Suprapubic skin (tissue), 4 donors: ENCODE measurements at regions not wholly inside any gene's neighbourhood (a gene's known extent, or its start where the extent isn't known, plus 50 kb on each side); places are given as distances from the start of the nearest gene placed in this dataset.

Experiments used
- POLR2A ChIP-seq, 2 donors: fragments of 450-650 bp; IDR thresholded peaks; one replicate each; pipeline ENCODE4 v1.6.1; 2017; ENCODE audit warnings: antibody characterized with exemption in 2 of 2, mild to moderate bottlenecking in 2 of 2, moderate library complexity in 2 of 2
- POLR2AphosphoS5 ChIP-seq, 3 donors: sonication (generic); formaldehyde crosslinking; IDR thresholded peaks; one replicate each; pipeline ENCODE4 v1.6.1; 2017; ENCODE audit warnings: antibody characterized with exemption in 3 of 3
- TF ChIP-seq, protein P1 (sequence below), 2 donors: fragments of 200-600 bp in 1 of 2; fragments of 450-650 bp in 1 of 2; sonication (generic) in 1 of 2; IDR thresholded peaks; one replicate each; pipeline ENCODE4 v1.5.1; 2016 to 2019; ENCODE audit warnings: antibody characterized with exemption in 2 of 2, mild to moderate bottlenecking in 1 of 2, moderate library complexity in 1 of 2

DNA sequence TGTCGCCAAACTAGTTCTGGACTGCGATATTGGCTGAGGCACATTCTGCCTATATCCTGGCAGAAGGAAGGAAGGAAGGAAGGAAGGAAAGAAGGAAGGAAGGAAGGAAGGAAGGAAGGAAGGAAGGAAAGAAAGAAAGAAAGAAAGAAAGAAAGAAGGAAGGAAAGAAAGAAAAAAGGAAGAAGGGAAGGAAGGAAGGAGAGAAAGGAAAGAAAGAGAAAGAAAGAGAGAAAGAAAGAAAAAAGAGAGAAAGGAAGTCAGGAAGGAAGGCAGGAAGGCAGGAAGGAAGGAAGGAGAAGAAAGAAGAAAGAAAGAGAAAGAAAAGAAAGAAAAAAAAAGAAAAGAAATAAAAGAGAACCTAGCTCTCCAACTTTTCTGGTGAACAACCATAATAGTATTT lies 587.1 kb downstream of the RBFOX1 start:
- TF ChIP-seq, protein P1, sequence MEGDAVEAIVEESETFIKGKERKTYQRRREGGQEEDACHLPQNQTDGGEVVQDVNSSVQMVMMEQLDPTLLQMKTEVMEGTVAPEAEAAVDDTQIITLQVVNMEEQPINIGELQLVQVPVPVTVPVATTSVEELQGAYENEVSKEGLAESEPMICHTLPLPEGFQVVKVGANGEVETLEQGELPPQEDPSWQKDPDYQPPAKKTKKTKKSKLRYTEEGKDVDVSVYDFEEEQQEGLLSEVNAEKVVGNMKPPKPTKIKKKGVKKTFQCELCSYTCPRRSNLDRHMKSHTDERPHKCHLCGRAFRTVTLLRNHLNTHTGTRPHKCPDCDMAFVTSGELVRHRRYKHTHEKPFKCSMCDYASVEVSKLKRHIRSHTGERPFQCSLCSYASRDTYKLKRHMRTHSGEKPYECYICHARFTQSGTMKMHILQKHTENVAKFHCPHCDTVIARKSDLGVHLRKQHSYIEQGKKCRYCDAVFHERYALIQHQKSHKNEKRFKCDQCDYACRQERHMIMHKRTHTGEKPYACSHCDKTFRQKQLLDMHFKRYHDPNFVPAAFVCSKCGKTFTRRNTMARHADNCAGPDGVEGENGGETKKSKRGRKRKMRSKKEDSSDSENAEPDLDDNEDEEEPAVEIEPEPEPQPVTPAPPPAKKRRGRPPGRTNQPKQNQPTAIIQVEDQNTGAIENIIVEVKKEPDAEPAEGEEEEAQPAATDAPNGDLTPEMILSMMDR (IDR thresholded peaks at IDR 0.05) = no peak
- TF ChIP-seq POLR2A (IDR thresholded peaks at IDR 0.05) = no peak
- TF ChIP-seq POLR2AphosphoS5 (IDR thresholded peaks at IDR 0.05) = no peak
